ENCODE measurements at regions not wholly inside any gene's neighbourhood (a gene's known extent, or its start where the extent isn't known, plus 50 kb on each side); places are given as distances from the start of the nearest gene placed in this dataset.

DNA sequence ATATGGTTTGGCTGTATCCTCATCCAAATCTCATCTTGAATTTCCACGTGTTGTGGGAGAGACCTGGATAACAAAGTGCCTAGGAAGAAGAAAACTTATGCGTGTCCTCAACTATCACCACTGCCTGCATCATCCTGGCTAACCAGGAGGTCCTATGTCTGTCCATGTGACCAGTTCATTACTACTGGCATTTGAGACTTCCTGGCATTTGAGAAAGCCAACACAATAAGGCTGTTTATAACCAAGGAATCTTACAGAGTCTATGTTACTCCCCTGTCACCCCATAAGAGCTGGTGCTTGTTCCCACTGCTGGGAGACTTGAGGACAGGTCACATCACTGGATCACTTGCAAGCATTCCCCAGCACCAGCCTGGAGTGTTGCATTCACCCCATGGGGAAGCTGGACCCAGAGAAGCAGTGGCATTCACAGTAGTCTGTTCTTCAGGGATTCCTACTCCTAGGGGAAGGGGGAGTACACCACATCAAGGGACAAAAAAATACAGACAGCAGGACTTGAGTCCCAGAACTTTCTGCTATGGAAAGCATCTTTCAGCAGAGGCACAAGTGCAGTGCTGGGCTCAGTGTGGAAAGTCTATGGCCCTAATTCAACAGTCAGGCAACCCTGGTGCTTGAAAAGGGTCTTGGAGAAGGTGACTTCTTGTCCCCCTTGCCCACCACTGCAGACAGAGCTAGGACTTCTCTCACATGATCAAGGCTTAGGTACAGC, 717.1 kb downstream of the SEMA5A start:
- TF ChIP-seq, protein P1, sequence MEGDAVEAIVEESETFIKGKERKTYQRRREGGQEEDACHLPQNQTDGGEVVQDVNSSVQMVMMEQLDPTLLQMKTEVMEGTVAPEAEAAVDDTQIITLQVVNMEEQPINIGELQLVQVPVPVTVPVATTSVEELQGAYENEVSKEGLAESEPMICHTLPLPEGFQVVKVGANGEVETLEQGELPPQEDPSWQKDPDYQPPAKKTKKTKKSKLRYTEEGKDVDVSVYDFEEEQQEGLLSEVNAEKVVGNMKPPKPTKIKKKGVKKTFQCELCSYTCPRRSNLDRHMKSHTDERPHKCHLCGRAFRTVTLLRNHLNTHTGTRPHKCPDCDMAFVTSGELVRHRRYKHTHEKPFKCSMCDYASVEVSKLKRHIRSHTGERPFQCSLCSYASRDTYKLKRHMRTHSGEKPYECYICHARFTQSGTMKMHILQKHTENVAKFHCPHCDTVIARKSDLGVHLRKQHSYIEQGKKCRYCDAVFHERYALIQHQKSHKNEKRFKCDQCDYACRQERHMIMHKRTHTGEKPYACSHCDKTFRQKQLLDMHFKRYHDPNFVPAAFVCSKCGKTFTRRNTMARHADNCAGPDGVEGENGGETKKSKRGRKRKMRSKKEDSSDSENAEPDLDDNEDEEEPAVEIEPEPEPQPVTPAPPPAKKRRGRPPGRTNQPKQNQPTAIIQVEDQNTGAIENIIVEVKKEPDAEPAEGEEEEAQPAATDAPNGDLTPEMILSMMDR (conservative IDR thresholded peaks at IDR 0.05): no peak
- TF ChIP-seq ZFX (IDR thresholded peaks at IDR 0.05): no peak

Measured in C4-2B (cell line).